Fibroblast of skin of abdomen (primary cell): ENCODE measurements at regions not wholly inside any gene's neighbourhood (a gene's known extent, or its start where the extent isn't known, plus 50 kb on each side); places are given as distances from the start of the nearest gene placed in this dataset.
A peak's percentile ranks its signal among the peaks of the same experiment; 100 is the strongest.

ENCODE experiments used
- DNase-seq: peaks from one replicate; pipeline ENCODE4 v3.0.0-alpha.2; 2013

DNA sequence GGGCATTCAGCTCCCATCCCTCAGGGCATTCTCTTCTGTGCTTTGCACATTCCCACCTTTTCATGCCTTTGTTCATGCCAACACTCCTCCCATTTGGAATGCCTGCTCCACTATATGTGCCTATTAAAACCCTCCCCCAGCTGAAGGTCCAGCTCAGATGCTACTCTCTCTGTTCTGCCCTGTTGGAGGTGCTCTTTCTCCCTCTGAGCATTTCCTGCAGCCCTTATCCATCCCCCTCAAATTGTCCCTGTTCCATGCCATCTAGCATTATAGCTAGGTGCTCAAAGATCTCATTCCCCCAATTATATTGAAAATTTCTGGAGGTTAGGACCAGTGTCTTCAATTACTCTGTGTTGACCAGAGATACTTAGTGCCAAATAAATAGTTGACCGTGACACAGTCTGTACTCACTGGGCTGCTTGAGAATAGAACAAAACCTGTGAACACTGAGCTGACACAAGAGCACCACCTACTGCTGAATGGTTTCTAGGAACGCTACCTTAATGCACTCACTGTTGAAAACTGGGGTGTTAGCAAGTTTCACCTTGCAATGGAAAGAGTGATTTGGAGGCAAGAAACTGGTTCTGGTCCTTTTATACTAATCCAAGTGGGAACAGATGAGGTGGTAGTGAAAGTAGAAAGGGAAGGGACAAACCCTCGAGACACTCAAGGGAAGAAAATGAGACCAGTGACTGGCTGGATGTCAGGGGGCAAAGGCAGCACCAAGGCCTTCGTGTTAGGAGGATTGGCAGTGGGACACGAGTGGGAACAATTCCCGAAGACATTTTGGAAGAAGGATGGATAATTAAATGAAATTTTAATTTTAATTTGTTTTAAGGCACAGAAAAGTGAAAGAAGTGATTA is 289.8 kb upstream of the ROPN1 start:
- peak; percentile 45 for DNase-seq

DNA sequence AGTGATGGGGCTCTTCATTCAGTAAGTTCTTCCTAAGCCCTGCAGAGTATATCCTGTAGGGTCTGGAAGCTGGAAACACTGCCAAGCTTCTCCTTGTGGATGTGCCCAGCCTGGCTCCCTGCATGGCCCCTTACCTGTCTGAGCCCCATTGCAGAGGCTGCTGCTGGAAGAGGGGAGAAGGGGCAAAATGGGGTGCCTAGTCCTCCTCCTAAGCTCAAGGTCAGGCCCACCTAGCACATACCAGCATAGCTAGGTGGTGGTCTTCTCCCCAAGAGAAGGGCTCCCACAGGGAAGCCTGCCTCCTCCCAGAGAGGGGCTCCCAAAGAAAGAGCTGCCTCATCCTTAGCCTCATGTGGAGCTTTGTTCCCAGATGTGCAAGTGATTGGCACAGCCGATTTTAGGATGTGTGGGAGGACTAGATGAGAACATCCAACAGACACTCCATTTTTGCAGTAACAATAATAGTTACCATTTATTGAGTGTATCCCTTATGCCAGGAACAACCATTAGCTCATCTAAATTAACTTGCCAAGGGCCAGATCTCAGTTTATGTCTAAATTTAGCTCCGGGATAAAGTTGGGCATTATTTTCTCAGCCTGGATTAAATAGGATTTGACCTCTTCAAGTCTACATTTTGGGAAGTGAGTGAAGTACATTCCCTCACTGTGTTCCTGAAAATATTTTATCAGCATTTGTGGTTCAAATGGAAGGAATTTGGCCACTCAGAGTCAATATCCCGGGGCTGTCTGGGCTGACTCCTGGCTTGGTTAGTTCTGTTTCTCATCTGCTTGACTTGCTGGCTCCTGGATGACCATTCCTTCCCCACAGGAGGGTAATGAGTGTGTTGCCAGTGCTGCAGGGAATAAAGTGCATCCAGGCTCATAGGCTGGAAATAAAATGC is 291.1 kb upstream of the ROPN1 start:
- no peak for DNase-seq

DNA sequence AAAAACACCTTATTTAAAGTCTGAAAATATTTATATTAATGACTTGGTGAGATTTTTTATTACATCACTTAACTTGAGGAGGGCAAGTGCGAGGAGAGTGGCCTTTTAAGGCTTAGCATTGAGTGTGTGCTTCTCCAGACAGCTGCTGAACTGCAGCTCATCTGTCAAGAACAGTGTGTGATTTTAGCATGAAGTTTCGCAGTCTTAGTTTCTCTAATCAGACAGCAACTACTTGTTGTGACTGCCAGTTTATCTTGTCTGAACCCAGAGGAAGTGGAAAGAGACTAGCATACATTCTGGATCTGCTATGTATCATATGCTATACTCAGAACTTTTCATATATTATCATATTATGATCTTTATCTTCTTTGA is 291.7 kb upstream of the ROPN1 start:
- no peak for DNase-seq

DNA sequence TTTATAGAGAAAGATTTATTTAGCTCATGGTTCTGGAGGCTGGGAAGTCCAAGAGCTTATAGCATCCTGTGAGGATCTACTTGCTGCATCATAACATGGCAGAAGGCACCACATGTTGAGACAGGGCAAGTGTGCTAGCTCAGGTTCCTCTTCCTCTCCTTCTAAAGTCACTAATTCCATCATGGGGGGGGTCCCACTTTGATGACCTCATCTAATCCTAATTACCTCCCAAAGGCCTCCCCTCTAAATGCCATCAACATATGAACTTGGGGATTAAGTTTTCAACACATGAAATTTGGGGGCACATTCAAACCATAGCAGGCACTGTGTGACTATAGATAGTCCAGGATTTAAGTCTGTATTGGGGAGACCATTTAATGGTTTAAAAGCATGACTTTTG is 297.1 kb upstream of the ROPN1 start:
- no peak for DNase-seq

DNA sequence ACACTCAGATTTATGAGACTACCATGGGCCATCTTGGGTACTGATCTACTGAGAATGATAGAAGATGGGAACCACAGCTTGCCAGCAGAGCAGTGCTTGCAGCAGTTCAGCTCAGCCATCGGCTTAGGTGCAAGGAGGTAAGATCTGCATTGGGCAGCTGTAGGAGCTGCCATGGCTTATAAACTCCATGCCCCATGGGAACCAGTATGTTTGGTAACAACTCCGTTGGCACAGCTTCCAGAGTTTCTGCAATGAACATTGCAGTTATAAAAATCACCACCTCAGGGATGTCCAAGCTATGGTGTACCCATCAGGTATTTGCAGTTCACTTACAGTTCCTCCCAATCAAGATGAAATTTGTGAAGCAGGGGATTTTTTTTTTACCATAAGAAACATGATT is 299.1 kb upstream of the ROPN1 start:
- DNase-seq = no peak

DNA sequence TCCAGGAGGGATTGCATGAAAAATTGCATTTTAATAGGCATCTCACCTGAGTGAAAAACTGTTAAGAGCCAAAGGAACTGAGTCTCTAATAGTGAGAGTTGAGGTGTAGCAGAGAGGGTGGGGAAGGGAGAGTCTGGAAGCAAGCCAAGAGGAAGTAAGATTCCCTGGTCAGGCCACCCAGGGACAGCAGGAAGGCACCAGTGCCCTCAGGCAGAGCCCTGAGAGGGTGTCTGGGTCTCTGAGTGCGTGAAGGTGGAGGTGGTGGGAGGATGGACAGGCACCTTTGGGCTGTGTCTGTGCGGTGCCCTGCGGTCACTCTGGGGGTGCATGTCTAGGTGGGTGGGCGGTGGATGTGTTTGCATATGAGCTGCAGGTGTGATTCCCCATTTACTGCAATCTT is 300.4 kb upstream of the ROPN1 start:
- no peak for DNase-seq

DNA sequence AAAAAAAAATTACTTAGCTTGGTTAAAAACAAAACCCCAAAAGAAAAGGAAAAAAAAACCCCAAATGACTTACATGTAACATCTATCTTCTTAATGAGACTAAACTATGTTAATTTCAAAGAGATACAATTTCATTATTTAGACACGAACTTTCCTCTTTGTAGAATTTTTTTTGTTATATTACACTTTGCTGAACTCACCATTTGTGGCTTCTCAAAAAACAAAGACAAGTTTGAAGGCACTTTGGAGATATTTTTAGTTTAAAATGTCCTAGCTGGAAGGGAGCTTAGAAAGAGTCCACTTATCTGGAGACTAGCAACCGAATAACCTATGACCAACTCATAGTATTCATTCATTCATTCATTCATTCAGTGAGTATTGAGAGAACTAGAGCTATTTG is 301.7 kb upstream of the ROPN1 start:
- no peak for DNase-seq

DNA sequence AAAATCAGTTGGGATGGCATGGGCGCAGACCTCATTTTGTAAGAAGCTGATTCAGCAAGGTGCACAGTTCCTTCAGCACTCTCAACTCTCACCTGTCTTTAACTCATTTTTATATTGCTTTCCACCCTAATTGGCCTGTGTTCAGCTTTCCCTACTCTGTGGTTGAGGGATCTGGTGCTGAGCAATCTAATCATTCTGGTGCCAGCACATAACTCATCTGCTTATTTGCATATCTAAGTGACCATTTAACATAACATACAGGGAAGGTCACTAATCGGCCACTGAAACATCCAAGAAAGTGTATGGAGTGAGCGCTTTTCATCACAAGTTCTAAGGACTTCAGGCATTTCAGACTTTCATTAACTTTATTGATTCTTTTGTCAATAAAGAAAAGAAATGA is 303.4 kb upstream of the ROPN1 start:
- no peak for DNase-seq

DNA sequence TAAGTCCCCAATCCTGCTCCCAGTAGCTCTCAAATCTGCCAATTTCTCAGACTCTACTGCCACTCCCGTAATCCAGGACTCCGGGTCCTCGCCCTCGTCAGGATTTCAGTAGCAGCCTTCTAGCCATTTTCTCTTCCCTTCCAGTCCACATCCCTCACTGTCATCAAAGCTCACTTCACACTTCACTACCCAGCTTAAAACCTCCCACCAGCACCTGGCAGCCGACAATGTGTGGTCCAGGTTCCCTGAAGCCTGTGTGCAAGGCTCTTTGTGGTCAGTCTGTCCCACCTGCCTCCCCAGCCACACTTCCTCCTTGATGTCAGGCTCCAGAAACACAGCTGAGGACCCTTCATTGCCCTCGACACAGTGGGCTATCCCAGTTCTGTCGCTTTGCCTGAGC is 304.5 kb upstream of the ROPN1 start:
- no peak for DNase-seq

DNA sequence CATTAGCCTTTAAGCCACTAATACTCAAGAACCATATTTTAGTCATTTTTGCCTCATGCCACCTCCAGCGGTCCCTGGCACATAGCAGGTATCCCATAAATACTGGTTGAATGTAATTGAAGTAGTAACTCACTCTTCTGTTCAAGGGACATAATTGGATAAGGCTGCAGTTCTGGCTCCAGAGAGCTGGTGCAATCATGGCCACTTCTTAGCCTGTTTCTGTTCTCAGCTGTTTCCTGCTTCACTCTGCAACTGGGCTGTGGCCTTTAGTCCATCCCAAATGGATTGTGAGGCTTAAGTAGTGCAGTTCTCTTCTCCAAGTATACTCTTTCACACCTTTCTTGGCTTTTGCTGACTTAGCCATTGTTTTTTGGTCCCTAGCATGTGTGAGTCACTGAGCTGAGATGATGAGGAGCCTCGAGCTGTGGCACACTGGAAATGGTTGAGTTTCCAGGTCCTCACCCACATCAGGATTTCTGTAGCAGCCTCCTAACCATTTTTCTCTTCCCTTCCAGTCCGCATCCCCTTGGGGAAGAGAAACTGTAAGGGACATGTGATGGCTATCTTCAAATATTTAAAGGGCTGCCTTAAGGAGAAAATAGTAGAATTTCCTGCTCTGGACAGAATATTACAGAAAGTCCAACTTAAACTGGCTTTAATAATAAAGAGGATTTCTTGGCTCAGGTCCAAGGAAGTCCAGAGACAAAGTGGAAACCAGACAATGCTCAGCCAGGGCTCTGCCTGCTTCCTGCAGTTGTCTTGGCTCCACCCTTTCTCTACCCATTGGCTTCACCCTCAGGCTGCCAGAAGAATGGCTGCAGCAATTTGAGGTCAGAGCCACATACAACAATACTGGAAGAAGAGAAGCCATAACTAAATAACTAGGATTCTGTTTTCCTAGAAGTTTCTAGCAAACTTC is 305.4 kb upstream of the ROPN1 start:
- no peak for DNase-seq

DNA sequence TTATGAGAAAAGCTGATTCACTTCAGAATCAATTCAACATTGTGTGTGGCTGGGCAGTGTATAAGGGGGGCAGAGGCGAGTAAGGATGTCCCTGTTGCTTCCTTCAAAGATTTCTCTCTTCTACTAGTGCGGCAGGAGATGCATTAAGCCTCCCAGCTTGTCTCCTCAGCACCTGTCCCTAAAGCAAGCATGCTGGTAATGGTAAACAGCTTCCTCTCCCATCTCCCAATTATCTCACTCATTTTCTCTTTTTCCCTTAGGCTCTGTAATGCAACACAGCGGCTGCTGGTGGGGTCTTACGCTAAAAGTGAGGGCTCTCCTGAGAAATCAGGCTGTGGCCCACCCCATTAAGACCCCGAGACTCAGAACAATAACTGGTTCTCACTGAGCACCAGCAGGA is 306.4 kb upstream of the ROPN1 start:
- no peak for DNase-seq

DNA sequence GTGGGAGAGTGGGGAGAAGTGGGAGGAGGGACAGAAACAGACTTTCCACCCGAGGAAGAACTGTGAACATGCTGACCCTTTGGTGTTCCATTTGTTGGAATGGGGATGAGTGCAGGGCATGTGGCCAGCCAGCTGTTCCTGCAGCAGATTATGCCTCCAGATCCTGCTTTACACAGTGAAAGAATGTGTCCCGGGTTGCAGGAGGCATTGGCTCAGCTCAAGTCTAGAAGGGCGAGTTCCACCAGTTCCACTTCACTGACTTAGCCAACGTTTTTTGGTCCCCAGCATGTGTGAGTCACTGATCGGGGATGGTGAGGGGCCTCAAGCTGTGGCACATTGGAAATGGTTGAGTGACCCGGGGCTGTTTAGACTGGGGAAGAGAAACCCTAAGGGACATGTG is 307.0 kb upstream of the ROPN1 start:
- DNase-seq = no peak

DNA sequence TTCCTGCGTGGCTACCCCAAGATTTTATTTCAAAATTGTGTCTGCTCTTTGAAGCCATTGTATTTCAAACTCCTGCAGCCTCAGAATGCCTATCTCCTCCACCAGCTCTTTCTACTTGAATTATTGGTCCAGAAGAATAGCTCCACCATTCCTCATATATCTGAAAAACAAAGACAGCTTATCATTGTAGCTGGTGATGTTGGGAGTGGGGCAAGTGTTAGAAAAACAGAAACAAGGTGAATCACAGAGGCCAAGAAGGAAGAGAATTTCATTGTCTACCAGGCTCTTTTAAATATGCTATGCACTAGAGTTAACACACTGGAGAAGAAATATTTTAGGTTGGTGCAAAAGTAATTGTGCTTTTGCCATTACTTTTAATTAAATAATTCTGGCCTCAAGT is 307.9 kb upstream of the ROPN1 start:
- DNase-seq = no peak

DNA sequence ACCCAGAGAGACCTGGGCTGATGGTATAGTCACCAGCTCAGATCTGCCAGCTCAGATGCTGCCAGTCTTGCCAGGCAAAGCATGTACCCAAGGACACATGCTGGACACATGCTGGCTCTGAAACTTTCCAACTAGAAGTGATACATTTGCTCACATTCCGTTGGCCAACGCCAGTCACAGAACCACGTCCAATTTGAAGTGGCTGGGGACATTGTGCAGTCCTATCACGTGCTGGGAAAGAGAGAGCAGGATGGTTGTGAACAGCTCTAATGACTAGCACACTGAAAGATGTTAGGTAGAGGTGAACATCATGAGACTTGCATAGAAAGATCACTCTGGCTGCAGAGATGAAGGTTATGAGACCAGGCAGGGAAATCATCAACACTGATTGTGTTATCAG is 308.5 kb upstream of the ROPN1 start:
- DNase-seq = no peak

DNA sequence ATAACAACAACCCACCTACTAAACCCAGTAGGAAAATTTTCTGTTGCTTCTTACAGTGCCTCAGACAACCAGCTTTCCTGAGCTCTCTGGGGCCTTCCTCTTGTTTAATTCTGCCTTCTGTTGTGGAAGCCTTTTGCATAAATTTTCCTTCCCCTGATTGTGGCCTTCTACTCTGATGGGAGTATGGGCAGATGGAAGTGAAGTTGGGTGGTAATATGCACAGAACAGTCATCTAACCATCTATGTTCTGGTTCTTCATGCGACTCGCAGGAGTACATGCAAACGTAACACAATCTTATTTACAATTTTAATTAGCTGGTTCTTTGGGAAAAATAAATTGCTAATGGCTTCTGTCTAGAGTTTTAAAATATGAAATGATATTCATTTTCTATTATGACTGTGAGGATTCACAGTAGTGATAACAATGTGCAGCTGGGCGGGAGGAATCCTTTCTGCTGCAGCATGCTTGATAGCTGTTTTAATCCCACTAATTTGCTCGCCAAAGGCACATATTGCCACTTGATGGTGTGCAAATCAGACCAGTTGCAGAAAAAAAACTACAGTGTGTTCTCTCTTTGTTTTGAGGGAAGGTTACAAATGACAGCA is 311.5 kb upstream of the ROPN1 start:
- no peak for DNase-seq

DNA sequence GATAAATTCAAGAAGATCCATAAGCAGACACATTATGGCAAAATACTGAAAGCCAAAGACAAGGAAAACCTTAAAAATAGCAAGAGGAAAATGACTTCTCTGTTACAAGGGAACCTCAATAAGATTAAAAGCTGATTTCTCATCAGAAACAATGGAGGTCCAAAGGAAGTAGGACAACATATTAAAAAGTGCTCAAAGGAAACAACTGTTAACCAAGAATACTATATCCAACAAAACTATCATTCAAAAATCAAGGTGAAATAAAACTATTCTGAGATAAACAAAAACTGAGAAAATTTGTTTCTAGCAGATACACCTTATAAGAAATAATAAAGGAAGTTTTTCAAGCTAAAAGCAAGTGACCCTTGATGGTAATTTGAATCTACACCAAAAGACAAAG is 314.7 kb upstream of the ROPN1 start:
- DNase-seq = no peak

DNA sequence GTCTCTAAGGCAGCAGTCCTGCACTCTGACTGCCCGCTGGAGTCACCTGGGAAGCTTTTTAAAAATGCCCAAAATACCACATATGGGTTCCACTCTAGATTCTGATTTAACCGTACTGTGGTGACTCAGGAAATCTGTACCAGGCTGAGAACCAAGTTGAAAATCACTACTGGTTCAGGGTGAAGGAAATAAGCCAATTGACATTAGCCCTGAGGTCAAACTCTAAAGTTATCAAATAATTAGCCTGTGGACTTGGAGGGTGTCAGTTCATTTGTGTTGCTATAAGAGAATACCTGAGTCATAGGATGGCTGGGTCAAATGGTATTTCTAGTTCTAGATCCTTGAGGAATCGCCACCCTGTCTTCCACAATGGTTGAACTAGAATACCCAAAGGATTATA is 321.7 kb upstream of the ROPN1 start:
- DNase-seq = no peak

DNA sequence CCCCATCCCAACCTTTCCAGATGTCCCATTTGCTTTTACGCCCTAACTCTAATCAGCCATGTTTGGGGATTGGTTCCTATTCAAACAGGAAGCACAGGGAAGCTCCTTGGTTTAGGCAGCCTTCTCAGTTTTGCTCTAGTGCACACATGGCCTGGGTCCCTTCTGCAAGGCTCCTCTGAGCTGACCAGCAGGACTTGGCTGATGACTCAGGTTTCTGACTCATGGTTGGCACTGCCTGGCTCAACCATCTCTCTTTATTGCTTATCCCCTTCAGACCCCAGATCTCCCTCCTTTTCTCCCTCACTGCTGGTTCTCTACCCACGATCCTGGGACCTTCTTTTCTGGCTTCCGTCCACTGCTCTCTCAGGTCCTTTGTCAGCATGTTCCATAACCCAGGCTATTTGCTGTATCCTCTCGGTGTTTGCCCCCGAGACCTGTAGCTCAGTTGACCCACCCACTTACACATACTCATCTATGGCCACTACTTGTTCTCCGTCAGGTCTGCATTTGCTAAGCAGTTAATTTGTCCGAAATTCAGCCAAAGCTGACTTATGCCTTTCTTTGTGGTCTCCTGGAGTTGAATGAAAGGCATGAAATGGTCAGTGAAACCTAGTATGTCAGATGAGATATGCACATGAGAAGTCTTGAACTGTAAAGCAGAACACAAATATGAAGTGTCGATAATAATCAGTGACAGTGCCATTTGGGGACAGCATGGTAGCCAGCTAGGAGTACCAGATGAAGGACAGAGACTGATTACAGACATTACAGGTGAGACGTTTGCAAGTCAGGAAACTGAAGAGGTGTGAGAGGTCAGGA is 323.5 kb upstream of the ROPN1 start:
- peak; percentile 24 for DNase-seq

DNA sequence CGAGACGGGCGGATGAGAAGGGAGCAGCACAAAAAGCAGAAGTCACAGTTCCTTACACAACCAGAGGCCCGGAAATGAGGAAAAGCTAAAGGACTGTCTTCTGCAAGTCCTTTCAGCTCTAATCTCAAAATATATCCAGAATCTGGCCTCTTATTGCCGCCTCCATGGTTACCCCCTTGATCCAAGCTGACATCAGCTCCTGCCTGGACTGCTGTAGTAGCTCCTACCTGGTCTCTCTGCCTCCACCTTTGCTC is 324.0 kb upstream of the ROPN1 start:
- DNase-seq = no peak

DNA sequence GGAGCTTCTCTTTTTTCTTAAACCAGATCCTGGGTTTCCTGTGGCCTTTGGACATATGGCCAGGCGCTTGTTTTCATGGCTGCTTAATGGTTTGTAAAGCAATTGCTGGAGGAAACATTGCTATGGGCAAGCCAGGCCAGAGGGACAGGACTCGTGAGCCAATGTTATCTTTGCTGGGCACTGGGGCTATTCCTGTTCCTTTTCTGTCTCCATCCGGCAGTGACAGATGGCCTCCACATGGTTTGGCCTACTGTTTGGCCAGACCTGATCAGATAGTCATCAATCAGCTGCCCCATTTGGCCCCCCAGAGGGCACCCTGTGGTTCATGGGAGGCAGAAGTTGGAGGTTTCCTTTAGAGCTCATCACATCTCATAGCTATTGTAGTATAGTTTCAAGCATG is 326.1 kb upstream of the ROPN1 start:
- DNase-seq = no peak

DNA sequence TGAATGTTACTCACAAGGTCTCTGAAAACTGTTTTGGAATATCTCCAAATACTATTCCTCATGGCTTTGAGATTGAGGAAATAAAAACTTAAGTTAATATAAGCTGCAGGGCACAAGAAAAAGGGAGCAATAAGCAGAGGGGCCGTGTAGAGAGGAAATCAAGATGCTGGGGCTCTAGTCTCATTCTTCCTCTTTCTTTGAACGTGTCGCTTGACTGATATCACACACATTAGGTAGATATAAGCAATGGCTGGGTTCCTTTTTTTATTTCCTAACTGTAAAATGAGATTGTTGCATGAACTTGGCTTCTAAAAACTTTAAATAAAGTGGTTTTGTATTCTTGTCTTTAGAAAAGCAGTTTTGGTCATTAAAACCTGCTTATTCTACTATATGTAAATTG is 326.7 kb upstream of the ROPN1 start:
- no peak for DNase-seq

DNA sequence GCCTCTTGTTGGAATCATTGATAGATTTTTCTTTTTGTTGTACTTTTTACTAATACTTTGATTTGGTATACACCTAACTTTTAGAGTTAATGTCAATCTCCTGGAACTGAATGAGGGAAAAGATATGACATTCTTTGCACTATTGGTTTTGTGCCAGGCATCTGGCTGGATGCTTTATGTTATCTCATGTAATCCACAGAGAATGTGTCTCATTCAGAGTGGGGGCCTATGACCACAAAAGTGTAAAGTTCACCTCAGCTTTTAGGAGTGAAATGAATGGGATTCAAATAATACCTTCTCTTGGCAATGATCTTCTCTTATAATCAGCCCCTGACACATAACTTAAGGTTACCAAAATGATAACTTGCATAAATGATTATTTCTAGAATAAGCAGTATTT is 329.1 kb upstream of the ROPN1 start:
- peak; percentile 37 for DNase-seq
